ENCODE measurements at regions not wholly inside any gene's neighbourhood (a gene's known extent, or its start where the extent isn't known, plus 50 kb on each side); places are given as distances from the start of the nearest gene placed in this dataset.
"Not testable (repeated sequence)": the region's sequence is repeated elsewhere in the genome, so short reads cannot be mapped to it uniquely, and the experiment has no call there.

DNA sequence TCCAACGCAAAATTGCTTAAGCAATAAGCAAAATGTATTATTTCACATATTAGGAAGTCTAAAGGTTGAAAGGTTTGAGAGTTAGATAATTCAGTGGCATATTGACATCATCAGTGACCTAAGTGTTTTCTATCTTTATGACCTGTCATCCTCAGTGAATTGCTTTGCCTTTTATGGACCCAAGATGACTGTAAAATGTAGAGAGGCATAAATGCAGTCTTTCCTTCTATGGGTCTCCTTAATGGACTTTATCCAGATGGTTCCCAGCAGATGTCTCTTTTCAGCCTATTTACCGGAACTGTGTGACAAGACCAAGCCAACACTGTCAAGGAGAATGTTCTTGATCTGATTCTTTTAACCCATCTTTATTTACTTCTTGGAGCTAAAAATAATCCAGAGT, 615.8 kb downstream of the TTLL7 start:
- peak; percentile 24 for FAIRE-seq
- DNase-seq (ENCODE audit: insufficient read length), result not testable (repeated sequence)

DNA sequence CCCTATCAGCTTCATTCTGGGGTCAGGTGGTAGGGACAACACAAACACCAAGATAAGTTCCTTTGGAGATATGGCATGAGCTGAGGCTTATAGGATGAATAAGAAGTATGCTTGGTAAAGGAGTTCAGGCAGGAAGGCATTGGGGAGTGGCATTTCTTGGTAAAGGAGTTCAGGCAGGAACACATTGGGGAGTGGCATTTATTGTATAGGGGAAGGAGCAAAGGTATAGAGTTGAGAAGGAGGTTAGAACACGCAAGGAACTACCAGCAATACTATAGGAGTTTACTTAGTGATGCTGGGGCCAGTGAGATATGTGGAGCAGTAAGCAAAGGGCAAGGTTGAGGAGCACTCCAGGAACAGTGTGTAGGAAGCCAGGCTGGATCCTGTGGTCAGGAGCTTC, 625.9 kb downstream of the TTLL7 start:
- not testable (repeated sequence) for DNase-seq (ENCODE audit: insufficient read length)
- peak; percentile 40 for FAIRE-seq

DNA sequence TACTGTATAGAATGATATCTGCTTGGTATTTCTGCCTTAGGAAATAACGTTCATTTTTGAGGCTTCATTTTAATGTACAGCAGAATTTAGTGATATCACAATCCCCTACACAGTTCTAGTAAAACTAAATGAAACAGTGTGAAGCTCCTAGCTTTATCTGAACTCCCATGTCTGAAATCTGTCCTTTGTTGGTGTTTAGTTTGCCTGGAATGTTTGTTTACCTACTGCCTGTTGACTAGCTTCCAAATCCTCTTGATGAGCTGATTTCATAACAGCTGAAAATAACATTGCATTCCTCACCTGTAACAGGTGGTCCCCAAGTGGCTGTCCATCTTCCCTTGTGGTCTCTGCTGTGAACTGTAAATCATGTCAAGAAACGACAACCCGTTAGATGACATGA, 629.1 kb downstream of the TTLL7 start:
- DNase-seq (ENCODE audit: insufficient read length), result not testable (repeated sequence)
- FAIRE-seq, result peak; percentile 84

DNA sequence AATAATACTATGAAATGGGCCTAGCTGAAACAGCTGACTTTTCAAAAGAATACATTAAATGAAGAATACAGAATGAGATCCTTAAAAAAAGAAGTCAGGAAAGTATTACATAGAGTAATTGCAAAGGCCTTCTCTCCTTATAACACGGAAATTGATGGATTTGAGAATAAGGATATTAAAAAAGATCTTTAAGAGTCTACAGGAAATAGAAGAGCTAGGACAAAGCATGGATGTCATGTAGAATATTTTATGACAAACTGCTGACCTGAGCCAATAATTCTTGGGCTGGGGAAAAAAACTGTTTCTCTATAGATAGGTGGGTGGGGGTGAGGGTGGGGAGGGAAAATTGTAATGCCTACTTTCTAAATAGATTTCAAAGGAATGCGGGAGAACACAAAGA, 633.6 kb downstream of the TTLL7 start:
- DNase-seq (ENCODE audit: insufficient read length); FAIRE-seq: not testable (repeated sequence)

DNA sequence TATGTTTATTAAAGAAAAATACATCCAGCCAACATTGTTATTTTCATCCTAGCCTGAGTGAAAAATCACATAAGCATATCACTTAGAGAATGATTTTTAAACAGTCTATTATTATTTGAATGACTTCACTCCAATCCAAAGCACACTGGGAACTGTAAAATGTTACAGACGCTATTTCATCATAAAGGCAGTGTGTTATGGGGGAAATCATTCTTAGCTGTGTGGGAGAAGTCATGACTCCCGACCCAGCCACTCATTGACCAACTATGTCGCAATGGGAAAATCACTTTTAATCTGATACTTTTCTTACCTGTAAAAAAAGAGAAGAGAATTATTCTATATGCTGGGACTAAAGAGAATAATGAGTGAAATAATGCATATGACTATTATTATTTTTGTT, 653.6 kb downstream of the TTLL7 start:
- DNase-seq (ENCODE audit: insufficient read length), result not testable (repeated sequence)
- peak; percentile 77 for FAIRE-seq

DNA sequence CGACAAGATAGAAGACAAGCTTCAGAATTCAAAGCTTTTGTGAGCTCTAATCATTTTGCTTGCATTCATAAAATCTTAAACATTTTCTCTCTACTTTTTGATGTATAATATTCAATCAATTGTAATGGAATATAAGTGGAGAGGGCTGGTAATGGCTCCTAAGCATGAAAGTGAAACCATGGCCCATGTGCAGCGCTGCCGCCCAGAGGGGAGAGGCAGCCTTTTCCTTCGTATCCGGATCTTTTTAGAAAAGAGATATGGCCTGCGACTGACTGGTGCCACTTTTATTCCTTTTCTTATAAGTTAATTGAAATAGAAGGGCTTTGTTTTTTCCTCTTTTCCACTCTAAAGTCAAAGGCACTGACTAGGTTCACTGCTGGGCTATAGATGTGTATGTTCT, 655.2 kb downstream of the TTLL7 start:
- FAIRE-seq; DNase-seq (ENCODE audit: insufficient read length): not testable (repeated sequence)

DNA sequence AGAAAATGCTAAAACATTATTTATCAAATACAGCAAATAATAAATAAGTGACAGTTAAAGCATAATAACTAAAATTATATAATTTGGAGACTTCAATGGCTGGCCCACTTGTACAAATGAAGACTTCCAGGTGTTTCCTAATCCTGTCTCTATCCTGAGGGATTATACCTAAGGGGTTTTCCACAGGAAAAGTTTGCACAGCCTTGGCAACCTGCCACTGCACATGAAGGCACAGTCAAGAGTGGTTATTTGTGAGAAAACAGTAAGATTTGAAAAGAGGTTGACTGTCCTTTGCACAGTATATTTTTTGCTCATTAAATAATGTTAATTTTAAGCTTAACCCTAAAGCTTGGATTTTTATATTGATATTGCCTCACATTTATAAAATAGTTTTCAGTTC, 655.9 kb downstream of the TTLL7 start:
- DNase-seq (ENCODE audit: insufficient read length); FAIRE-seq: not testable (repeated sequence)

DNA sequence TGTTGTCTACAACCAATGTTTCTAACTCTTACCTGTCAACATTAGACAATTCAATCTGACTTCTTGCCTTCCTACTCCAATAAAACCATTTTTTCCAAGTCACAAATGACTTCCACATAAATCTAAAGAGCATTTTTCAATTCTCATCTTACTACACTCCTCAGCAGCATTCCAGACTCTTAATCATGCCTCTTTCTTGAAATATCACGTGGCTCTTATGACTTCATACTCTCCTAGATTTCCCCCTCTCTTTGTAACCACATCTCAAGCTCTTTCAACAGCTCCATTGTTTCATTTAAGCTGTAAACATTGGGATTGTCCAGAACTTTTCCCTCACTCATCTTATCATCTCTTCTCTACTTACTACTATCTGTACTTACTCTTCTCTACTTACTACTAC, 666.6 kb downstream of the TTLL7 start:
- not testable (repeated sequence) for DNase-seq (ENCODE audit: insufficient read length)
- peak; percentile 9 for FAIRE-seq

DNA sequence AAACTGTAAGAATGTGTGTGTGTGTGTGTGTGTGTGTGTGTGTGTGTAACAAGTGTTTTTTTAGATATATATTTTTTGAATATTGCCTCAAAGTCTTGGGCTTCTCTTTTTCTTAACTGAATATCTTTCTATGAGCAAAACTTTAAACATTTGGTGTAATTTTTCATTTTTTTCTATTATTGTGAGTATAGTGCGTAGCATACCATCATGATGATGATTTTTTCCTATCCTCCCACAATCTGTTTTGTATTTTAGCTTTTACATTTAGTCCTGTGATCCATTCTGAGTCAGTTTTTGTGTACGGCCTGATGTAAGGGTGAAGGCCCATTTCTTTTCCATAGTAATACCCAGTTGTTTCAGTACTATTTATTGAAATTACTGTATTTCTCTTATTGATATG, 680.6 kb downstream of the TTLL7 start:
- FAIRE-seq, result no peak
- TF ChIP-seq TAF1 (IDR thresholded peaks at IDR 0.05; ENCODE audit: borderline replicate concordance, low read depth, low read length), result no peak
- no peak for TF ChIP-seq POLR2A (IDR thresholded peaks at IDR 0.05; ENCODE audit: low read depth, low read length)
- TF ChIP-seq POLR2AphosphoS5 (IDR thresholded peaks at IDR 0.05; ENCODE audit: low read depth, low read length), result no peak
- DNase-seq (ENCODE audit: insufficient read length), result no peak

DNA sequence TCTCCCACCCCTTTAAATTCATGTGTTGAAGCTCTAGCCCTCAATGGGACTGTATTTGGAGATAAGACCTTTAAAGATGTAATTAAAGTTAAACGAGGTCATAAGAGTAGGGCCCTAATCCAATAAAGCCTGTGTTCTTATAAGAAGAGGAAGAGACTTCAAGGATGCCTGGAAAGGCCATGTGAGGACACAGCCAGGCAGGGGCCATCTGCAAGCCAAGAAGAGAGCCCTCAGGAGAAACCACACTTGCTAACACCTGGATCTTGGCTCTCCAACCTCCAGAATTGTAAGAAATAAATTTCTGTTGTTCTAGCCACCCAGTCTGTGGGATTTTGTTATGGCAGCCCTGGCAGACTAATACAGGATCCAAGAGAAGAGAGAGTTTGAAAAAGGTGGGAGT, 683.5 kb downstream of the TTLL7 start:
- FAIRE-seq; DNase-seq (ENCODE audit: insufficient read length): not testable (repeated sequence)

DNA sequence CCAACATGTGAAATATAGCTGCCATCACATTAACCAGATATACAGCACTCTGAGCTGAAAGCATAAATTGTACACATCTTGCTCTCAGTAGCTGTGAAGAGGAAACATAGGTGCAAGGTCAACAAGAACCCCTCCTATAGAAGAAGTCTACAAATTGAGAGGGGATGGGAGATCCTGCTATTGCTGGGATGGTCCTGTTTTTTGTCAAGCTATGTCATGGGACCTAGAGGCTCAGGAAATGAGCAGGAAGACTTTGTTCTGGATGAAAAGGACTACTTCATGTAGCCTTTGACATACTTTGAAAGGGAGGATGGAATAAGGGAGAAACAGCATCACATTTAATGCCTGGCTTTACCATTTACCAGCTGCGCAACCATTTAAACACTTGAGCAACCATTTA, 688.8 kb downstream of the TTLL7 start:
- not testable (repeated sequence) for DNase-seq (ENCODE audit: insufficient read length)
- peak; percentile 84 for FAIRE-seq

DNA sequence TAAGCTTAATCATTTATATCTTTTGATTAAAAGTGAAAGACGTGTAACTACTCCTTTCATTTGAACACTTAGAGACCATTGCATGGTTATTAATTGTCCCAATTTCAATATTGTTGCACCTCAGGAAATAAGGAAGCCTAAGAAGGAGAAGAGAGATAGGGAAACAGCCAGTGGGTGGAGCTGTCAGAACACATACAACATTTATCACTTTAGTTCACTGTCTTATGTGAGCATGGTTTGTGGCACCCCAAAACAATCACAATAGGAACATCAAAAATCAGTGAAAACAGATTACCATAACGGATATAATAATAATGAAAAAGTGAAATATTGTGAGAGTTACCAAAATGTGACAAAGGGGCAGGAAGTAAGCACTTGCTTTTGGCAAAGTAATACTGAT, 689.9 kb downstream of the TTLL7 start:
- DNase-seq (ENCODE audit: insufficient read length); FAIRE-seq: not testable (repeated sequence)

DNA sequence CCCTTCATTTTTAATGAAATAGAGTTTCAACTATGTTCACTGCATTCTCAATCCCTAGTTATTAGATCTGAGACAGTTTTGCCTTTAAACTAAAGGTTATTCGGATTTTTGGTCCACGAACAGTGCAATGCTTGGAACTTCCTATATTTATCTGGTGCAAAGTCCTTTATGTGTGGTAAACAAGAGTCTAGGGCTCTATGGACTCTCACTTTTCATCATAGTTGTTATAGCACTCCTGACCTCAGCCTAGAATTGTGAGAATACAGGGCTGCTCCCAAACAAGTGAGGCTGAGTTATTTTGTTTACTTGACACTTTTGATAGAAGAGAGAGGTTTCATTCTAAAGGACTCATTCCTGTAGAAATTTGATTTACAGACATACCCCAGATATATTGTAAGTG, 692.1 kb downstream of the TTLL7 start:
- FAIRE-seq, result not testable (repeated sequence)

DNA sequence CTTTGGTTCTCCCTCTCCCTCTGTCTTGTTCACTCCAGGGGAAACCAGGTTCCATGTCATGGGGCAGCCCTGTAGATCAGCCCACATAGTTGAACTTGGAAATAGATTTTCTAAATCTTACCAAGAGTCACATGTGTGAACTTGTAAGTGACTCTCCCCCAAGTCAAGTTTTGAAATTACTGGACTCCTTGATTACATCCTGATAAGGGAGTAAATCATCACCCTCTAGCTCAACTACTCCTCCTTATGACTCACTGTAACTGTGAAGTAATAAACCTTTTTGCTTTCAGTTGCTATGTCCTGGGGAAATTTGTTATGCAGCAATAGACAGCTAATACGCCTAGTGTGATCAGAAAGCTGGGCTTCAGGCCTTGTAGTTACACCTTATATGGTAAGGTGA, 703.3 kb downstream of the TTLL7 start:
- peak; percentile 67 for FAIRE-seq
- not testable (repeated sequence) for DNase-seq (ENCODE audit: insufficient read length)

More for the DNA sequence above, 692.1 kb downstream of the TTLL7 start:
- not testable (repeated sequence) for DNase-seq (ENCODE audit: insufficient read length)

DNA sequence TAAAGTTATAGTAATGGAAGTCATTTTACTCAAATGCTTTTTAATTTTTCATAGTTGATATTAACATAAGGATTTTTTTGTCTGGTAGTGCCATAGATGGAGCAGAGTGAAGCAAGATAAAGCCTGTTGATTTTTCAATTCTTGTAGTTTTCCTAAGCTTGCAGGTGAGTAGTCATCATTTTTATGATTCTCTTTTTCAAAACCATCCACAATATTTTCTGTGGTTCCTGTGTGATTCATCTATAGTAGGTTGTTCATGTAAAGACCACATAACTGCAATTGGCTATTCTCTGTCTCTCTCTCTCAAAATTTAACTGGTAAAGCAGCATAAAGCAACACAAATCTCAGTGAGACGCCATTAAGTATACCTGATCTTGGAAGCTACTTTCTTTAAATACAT, 711.5 kb downstream of the TTLL7 start:
- FAIRE-seq; DNase-seq (ENCODE audit: insufficient read length): not testable (repeated sequence)

DNA sequence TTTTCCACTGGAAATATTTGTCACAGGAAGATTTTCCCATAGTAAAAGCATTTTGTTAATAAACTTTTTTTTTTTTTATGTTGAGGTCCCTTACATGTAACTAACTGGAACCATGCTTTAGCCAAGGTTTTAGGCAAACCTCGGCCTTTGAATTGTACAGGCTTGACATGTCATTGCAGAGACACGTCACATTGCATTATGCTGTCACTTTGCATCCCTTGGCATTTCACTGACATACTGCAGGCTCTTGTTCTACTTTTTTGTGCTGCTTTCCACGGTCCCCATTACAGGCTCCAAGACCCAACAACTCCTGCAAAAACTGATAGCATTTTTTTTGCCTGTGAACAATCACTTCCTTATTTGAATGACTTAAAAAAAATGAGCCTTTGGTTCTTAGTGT, 724.3 kb downstream of the TTLL7 start:
- DNase-seq (ENCODE audit: insufficient read length); FAIRE-seq: not testable (repeated sequence)

DNA sequence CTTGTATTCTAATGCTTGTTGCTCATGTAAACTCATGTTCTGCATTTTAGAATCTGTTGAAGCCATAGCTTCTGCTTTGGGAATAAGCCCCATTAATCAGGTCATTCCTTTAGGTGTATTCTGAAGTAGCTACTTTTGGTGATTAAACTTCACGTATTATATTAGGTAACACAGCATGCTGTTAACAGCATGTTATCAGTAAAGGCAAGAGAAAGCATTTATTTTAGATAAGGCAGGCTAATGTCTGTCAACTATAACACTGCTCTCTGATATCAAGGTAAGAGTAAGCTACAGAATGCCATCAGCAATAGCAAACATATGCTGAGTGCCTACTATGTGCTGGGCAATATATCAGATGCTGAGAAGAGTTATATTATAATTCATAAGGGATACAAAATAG, 726.4 kb downstream of the TTLL7 start:
- FAIRE-seq, result peak; percentile 17
- not testable (repeated sequence) for DNase-seq (ENCODE audit: insufficient read length)

DNA sequence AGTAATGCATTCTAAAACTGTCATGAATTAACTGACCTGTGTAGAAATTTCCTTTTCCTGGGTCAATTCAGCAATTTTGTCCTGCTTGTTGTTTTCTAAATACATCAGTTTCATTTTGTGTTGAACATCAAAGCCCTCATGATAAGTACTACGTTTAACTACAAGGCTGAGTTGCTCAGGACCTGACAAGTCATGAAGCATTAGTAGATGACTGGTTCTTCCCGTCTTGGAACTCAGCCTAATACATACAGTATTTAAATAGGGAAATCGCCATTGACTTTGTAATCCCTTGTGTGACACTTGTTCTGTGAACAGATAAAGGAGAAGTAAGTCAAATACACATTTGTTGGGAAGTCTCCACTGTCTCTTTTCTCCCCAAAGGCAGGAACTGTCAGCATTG, 727.1 kb downstream of the TTLL7 start:
- FAIRE-seq, result not testable (repeated sequence)

DNA sequence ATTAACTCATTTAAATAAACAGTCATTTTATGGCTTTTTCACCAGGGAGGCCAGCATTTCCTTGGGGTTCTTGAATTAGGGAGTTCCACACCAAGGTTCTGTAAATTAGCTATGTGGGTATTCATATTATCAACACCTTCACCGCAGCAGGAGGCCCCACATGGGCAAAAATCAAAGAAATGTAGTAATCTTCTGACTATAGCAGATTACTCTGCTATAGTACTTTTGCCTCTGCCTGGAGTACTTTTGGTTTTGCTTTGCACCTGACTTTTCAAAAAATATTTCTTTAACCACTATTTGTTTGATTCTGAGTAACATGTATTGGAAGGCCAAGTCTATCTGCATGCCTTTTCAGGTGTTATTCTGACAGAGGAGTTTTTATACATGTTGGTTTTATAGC, 728.1 kb downstream of the TTLL7 start:
- not testable (repeated sequence) for FAIRE-seq; DNase-seq (ENCODE audit: insufficient read length)

More for the DNA sequence above, 727.1 kb downstream of the TTLL7 start:
- not testable (repeated sequence) for DNase-seq (ENCODE audit: insufficient read length)

DNA sequence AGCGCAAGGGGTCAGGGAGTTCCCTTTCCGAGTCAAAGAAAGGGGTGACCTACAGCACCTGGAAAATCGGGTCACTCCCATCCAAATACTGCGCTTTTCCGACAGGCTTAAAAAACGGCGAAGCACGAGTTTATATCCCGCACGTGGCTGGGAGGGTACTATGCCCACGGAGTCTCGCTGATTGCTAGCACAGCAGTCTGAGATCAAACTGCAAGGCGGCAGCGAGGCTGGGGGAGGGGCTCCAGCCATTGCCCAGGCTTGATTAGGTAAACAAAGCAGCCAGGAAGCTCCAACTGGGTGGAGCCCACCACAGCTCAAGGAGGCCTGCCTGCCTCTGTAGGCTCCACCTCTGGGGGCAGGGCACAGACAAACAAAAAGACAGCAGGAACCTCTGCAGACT, 735.1 kb downstream of the TTLL7 start:
- DNase-seq (ENCODE audit: insufficient read length); FAIRE-seq: not testable (repeated sequence)

DNA sequence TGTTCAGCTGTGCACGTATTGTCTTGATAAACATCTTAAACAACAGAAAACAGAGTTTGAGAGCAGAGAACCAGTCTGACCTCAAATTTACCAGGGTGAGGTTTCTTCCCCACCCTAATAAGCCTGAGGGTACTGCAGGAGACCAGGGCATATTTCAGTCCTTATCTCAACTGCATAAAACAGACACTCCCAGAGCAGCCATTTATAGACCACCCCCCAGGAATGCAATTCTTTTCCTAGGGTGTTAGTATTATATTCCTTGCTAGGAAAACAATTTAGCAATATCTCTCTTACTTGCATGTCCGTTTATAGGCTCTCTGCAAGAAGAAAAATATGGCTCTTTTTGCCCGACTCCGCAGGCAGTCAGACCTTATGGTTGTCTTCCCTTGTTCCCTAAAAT, 747.2 kb downstream of the TTLL7 start:
- not testable (repeated sequence) for DNase-seq (ENCODE audit: insufficient read length); FAIRE-seq

DNA sequence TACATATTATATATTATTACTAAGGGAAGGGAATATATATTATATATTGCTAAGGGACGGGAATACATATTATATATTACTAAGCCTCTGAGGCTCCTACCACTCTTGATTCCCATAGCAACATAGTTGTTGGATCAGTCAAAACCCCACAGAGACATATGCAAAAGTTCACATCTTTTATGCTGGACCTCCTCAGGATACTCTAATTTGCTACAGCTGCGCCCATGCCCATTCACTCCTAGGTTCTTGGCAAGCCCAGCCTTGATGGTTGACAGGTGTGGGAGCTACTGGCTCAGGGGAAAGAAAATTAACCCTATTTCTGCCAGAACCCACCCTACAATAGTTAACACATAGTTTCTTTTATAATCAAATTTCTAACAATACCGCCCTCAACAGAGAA, 752.2 kb downstream of the TTLL7 start:
- not testable (repeated sequence) for FAIRE-seq; DNase-seq (ENCODE audit: insufficient read length)
